H54 (cell line): ENCODE measurements at regions not wholly inside any gene's neighbourhood (a gene's known extent, or its start where the extent isn't known, plus 50 kb on each side); places are given as distances from the start of the nearest gene placed in this dataset.
"Not testable (repeated sequence)": the region's sequence is repeated elsewhere in the genome, so short reads cannot be mapped to it uniquely, and the experiment has no call there.

Experiments used
- DNase-seq: peaks from one replicate; pipeline ENCODE4 v3.0.0; 2011; ENCODE audit warnings: low spot score, mixed read lengths; ENCODE audit not compliant: insufficient read length
- FAIRE-seq: peaks from 3 replicates; lab custom pipeline; 2011; peaks lifted over from hg19 to GRCh38; lab: Jason Lieb, UNC
- POLR2A ChIP-seq: IDR thresholded peaks from 2 replicates; pipeline ENCODE4 v1.6.1; 2011; ENCODE audit warnings: low read depth, mild to moderate bottlenecking, low read length

GRCh38 chr18:14975431-14975830 lies 227.5 kb downstream of the ANKRD30B start:
- DNase-seq: no peak
- FAIRE-seq: no peak
- TF ChIP-seq POLR2A: no peak

GRCh38 chr18:14976736-14977430 lies 228.9 kb downstream of the ANKRD30B start:
- no peak for TF ChIP-seq POLR2A
- FAIRE-seq (no peak), DNase-seq (peak; percentile 28)

GRCh38 chr18:14978191-14978590 lies 230.2 kb downstream of the ANKRD30B start:
- DNase-seq: no peak
- FAIRE-seq: no peak
- TF ChIP-seq POLR2A: no peak

GRCh38 chr18:14978962-14979535 lies 231.1 kb downstream of the ANKRD30B start:
- DNase-seq (peak; percentile 42), FAIRE-seq (no peak)
- no peak for TF ChIP-seq POLR2A

GRCh38 chr18:14979875-14980274 lies 231.9 kb downstream of the ANKRD30B start:
- DNase-seq (no peak), FAIRE-seq (no peak)
- no peak for TF ChIP-seq POLR2A

- FAIRE-seq, DNase-seq: not testable (repeated sequence)
These were observed 236.6 kb downstream of the ANKRD30B start for GRCh38 chr18:14984531-14984930.

- FAIRE-seq, DNase-seq: not testable (repeated sequence)
These were observed 237.5 kb downstream of the ANKRD30B start for GRCh38 chr18:14985291-14986013.

GRCh38 chr18:14987377-14987776 lies 239.4 kb downstream of the ANKRD30B start:
- not testable (repeated sequence) for DNase-seq, FAIRE-seq

GRCh38 chr18:14987960-14988710 lies 240.2 kb downstream of the ANKRD30B start:
- not testable (repeated sequence) for DNase-seq, FAIRE-seq

- DNase-seq, FAIRE-seq: not testable (repeated sequence)
These were observed 241.6 kb downstream of the ANKRD30B start for GRCh38 chr18:14989569-14989968.

- FAIRE-seq: not testable (repeated sequence)
These were observed 244.0 kb downstream of the ANKRD30B start for GRCh38 chr18:14991934-14992445.

GRCh38 chr18:14992758-14993157 lies 244.8 kb downstream of the ANKRD30B start:
- DNase-seq, FAIRE-seq: not testable (repeated sequence)

More at GRCh38 chr18:14991934-14992445, 244.0 kb downstream of the ANKRD30B start:
- DNase-seq: not testable (repeated sequence)

GRCh38 chr18:14995023-14995422 lies 247.1 kb downstream of the ANKRD30B start:
- not testable (repeated sequence) for FAIRE-seq, DNase-seq

GRCh38 chr18:14997357-14997756 lies 249.4 kb downstream of the ANKRD30B start:
- DNase-seq (no peak), FAIRE-seq (no peak)
- no peak for TF ChIP-seq POLR2A

GRCh38 chr18:14997899-14998298 lies 249.9 kb downstream of the ANKRD30B start:
- not testable (repeated sequence) for FAIRE-seq, DNase-seq

GRCh38 chr18:14998360-14999042 lies 250.5 kb downstream of the ANKRD30B start:
- not testable (repeated sequence) for DNase-seq, FAIRE-seq
